HCT116 (cell line): ENCODE measurements at regions not wholly inside any gene's neighbourhood (a gene's known extent, or its start where the extent isn't known, plus 50 kb on each side); places are given as distances from the start of the nearest gene placed in this dataset.

Source experiments
- ATAC-seq: fragments of 200-7000 bp; cut with Tn5 transposase; 2 replicates; pipeline ENCODE4 v1.9.1; 2020; ENCODE audit warnings: mild to moderate bottlenecking, moderate library complexity
- BruUV-seq: library from RNA; stranded (reverse); fragments of 400-500 nt; replicated peaks from 2 replicates; lab custom pipeline; 2021; lab: Mats Ljungman, UMichigan
- CTCF ChIA-PET: fragments of 300-600 bp; sonication (Branson Sonifier 250); formaldehyde crosslinking; loops from one replicate; lab custom pipeline; 2021; ENCODE audit warnings: antibody characterized with exemption; lab: Charles Lee
- POLR2A ChIA-PET: fragments of 300-600, 350-600 bp; sonication (Branson Sonifier 250); formaldehyde crosslinking; loops from one replicate; lab custom pipeline; 2021; ENCODE audit warnings: antibody characterized with exemption; lab: Charles Lee
- RAD21 ChIA-PET, 2 experiments: fragments of 300-600 bp; sonication (Branson Sonifier 250); formaldehyde crosslinking; loops; one replicate each; lab custom pipeline; 2023; ENCODE audit warnings: low total read pairs in 2 of 2; ENCODE audit not compliant: uncharacterized antibody in 2 of 2, unreplicated experiment in 2 of 2, low non-redundant PET in 1 of 2; lab: Charles Lee
- DNase-seq: peaks from one replicate; pipeline ENCODE4 v3.0.0-alpha.2; 2010; ENCODE audit warnings: low read depth, low spot score
- H2AFZ ChIP-seq: fragments of 200-600 bp; shearing (Covaris generic), sonication (generic); 2 replicates; pipeline ENCODE4 v1.6.1; 2017; ENCODE audit warnings: low read depth, mixed run types, mixed read lengths, antibody characterized with exemption, low read length; ENCODE audit not compliant: poor library complexity, severe bottlenecking
- H3K27ac ChIP-seq: 2 replicates; pipeline ENCODE4 v1.5.1; 2012; ENCODE audit warnings: low read depth, low read length
- H3K27me3 ChIP-seq: fragments of 200-600 bp; sonication (generic); 2 replicates; pipeline ENCODE4 v1.6.1; 2016; ENCODE audit warnings: mixed run types, low read length, mixed read lengths; ENCODE audit not compliant: insufficient read depth
- H3K36me3 ChIP-seq, 2 experiments: fragments of 200-500 bp in 1 of 2; fragments of 200-600 bp in 1 of 2; sonication (Bioruptor generic) in 1 of 2; sonication (generic) in 1 of 2; 2 replicates each; pipeline versions ENCODE4 v1.5.1 to v1.6.1; 2014 to 2016; ENCODE audit warnings: low read length in 2 of 2, inconsistent platforms in 1 of 2, mixed read lengths in 1 of 2, mixed run types in 1 of 2; ENCODE audit not compliant: insufficient read depth in 2 of 2, control insufficient read depth in 1 of 2
- H3K4me1 ChIP-seq, 2 experiments: fragments of 200-600 bp in 1 of 2; sonication (generic) in 1 of 2; 2 replicates each; pipeline versions ENCODE4 v1.5.1 to v1.6.1; 2012 to 2017; ENCODE audit warnings: low read length in 2 of 2, inconsistent platforms in 1 of 2, mild to moderate bottlenecking in 1 of 2, mixed read lengths in 1 of 2, mixed run types in 1 of 2, moderate library complexity in 1 of 2; ENCODE audit not compliant: insufficient read depth in 2 of 2, control insufficient read depth in 1 of 2
- H3K4me2 ChIP-seq: fragments of 200-600 bp; sonication (generic); 2 replicates; pipeline ENCODE4 v1.6.1; 2017; ENCODE audit warnings: mixed run types, low read length, mixed read lengths
- H3K4me3 ChIP-seq, 2 experiments: fragments of 200-600 bp in 1 of 2; sonication (generic) in 1 of 2; replicated peaks in 1 of 2; 2 replicates each; pipeline ENCODE4 v1.5.1; 2011 to 2016; ENCODE audit warnings: low read length in 2 of 2, control low read depth in 1 of 2, low read depth in 1 of 2, mild to moderate bottlenecking in 1 of 2, mixed read lengths in 1 of 2, mixed run types in 1 of 2
- H3K79me2 ChIP-seq: fragments of 200-600 bp; sonication (generic); 2 replicates; pipeline ENCODE4 v1.6.1; 2017; ENCODE audit warnings: mild to moderate bottlenecking, mixed run types, low read length, moderate library complexity, mixed read lengths; ENCODE audit not compliant: insufficient read depth
- H3K9ac ChIP-seq: fragments of 200-600 bp; sonication (generic); 2 replicates; pipeline ENCODE4 v1.6.1; 2016; ENCODE audit warnings: low read length, mixed read lengths
- H3K9me2 ChIP-seq: fragments of 200-600 bp; sonication (generic), shearing (Covaris generic); 2 replicates; pipeline ENCODE4 v1.6.1; 2017; ENCODE audit warnings: mixed run types, mild to moderate bottlenecking, moderate library complexity; ENCODE audit not compliant: insufficient read depth
- H3K9me3 ChIP-seq, 2 experiments: fragments of 200-500 bp in 1 of 2; fragments of 200-600 bp in 1 of 2; sonication (Bioruptor generic) in 1 of 2; sonication (generic) in 1 of 2; 2 replicates each; pipeline ENCODE4 v1.6.1; 2014 to 2017; ENCODE audit warnings: low read length in 2 of 2, mixed read lengths in 2 of 2, inconsistent platforms in 1 of 2, low read depth in 1 of 2, mild to moderate bottlenecking in 1 of 2, mixed run types in 1 of 2, moderate library complexity in 1 of 2; ENCODE audit not compliant: control insufficient read depth in 1 of 2, insufficient read depth in 1 of 2
- H4K20me1 ChIP-seq: fragments of 200-600 bp; sonication (generic), shearing (Covaris generic); 2 replicates; pipeline ENCODE4 v1.6.1; 2017; ENCODE audit warnings: mixed run types, mild to moderate bottlenecking, moderate library complexity; ENCODE audit not compliant: insufficient read depth
- CBX3 ChIP-seq: IDR thresholded peaks from 2 replicates; pipeline ENCODE4 v1.6.1; 2012; ENCODE audit warnings: low read depth
- ELF1 ChIP-seq: IDR thresholded peaks from 2 replicates; pipeline ENCODE4 v1.6.1; 2012; ENCODE audit warnings: low read depth, borderline replicate concordance
- EZH2 ChIP-seq: fragments of 200-600 bp; sonication (generic); IDR thresholded peaks from 2 replicates; pipeline ENCODE4 v1.6.1; 2017; ENCODE audit warnings: antibody characterized with exemption, mixed run types
- EZH2phosphoT487 ChIP-seq: fragments of 200-600 bp; IDR thresholded peaks from 2 replicates; pipeline ENCODE4 v1.6.1; 2018; ENCODE audit warnings: antibody characterized with exemption, borderline replicate concordance
- POLR2AphosphoS5 ChIP-seq: IDR thresholded peaks from 2 replicates; pipeline ENCODE4 v1.6.1; 2011; ENCODE audit warnings: mild to moderate bottlenecking, low read depth, low read length, moderate library complexity
- RAD21 ChIP-seq: IDR thresholded peaks from 2 replicates; pipeline ENCODE4 v1.6.1; 2012; ENCODE audit warnings: low read depth, mild to moderate bottlenecking
- SIN3A ChIP-seq: IDR thresholded peaks from 2 replicates; pipeline ENCODE4 v1.6.1; 2012; ENCODE audit warnings: low read depth
- SP1 ChIP-seq: IDR thresholded peaks from 2 replicates; pipeline ENCODE4 v1.6.1; 2012; ENCODE audit warnings: low read depth
- SRF ChIP-seq: IDR thresholded peaks from 2 replicates; pipeline ENCODE4 v1.6.1; 2012; ENCODE audit warnings: low read depth
- TCF7L2 ChIP-seq: IDR thresholded peaks from 2 replicates; pipeline ENCODE4 v1.7.0; 2011; ENCODE audit warnings: borderline replicate concordance, inconsistent platforms; ENCODE audit not compliant: insufficient read depth, insufficient read length; ENCODE audit errors: extremely low read depth
- intact Hi-C: fragments of 100-400 bp; cut with micrococcal nuclease; formaldehyde crosslinking; loops from 2 replicates; pipeline ENCODE4 v1.10.0; 2022
- TF ChIP-seq, protein P1 (sequence below): IDR thresholded peaks from 2 replicates; pipeline ENCODE4 v1.6.1; 2012; ENCODE audit warnings: low read depth
- TF ChIP-seq, protein P2 (sequence below), 3 experiments: fragments of 200-600 bp in 1 of 3; sonication (generic) in 1 of 3; IDR thresholded peaks in 2 of 3; conservative IDR thresholded peaks in 1 of 3; 2 replicates each; pipeline ENCODE4 v1.5.1; 2012 to 2017; ENCODE audit warnings: low read depth in 2 of 3, low read length in 2 of 3, antibody characterized with exemption in 1 of 3, borderline replicate concordance in 1 of 3, control low read depth in 1 of 3, mild to moderate bottlenecking in 1 of 3, mixed read lengths in 1 of 3, mixed run types in 1 of 3, moderate library complexity in 1 of 3; ENCODE audit not compliant: insufficient read depth in 1 of 3
- TF ChIP-seq, protein P3 (sequence below): IDR thresholded peaks from 2 replicates; pipeline ENCODE4 v1.6.1; 2012

DNA sequence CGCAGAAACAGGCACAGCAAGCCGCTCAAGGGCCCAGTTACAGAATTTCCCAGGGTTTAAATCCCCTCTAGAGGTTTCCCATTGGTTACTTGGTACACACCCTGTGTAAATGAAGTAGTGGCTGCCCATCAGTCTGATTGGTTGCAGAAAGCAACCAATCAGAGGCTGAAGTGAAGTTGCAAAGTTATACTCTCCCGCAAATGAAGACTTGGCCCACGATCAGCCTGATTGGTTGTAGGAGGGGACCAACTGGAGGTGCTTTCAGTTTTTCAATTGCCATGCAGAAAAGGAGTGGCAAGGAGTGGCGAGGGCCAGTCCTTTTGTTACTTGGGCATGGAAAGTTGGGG lies 909.2 kb upstream of the AUTS2 start:
- DNase-seq = no peak
- no peaks in the 10 kb centered on the region for H3K79me2 ChIP-seq
- ATAC-seq = no peak
- intact Hi-C loops = no loop called here
- peaks cover 3 to 30% of the 10 kb centered on the region in 2 experiments; a peak in 2 of 4 replicates for H3K9me3 ChIP-seq
- no peak for TF ChIP-seq SIN3A
- no peak for TF ChIP-seq CBX3
- no peak for TF ChIP-seq EZH2phosphoT487
- no peak for TF ChIP-seq ELF1
- no peak for TF ChIP-seq TCF7L2
- no peak for TF ChIP-seq SP1
- no peak for TF ChIP-seq RAD21
- TF ChIP-seq, protein P1, sequence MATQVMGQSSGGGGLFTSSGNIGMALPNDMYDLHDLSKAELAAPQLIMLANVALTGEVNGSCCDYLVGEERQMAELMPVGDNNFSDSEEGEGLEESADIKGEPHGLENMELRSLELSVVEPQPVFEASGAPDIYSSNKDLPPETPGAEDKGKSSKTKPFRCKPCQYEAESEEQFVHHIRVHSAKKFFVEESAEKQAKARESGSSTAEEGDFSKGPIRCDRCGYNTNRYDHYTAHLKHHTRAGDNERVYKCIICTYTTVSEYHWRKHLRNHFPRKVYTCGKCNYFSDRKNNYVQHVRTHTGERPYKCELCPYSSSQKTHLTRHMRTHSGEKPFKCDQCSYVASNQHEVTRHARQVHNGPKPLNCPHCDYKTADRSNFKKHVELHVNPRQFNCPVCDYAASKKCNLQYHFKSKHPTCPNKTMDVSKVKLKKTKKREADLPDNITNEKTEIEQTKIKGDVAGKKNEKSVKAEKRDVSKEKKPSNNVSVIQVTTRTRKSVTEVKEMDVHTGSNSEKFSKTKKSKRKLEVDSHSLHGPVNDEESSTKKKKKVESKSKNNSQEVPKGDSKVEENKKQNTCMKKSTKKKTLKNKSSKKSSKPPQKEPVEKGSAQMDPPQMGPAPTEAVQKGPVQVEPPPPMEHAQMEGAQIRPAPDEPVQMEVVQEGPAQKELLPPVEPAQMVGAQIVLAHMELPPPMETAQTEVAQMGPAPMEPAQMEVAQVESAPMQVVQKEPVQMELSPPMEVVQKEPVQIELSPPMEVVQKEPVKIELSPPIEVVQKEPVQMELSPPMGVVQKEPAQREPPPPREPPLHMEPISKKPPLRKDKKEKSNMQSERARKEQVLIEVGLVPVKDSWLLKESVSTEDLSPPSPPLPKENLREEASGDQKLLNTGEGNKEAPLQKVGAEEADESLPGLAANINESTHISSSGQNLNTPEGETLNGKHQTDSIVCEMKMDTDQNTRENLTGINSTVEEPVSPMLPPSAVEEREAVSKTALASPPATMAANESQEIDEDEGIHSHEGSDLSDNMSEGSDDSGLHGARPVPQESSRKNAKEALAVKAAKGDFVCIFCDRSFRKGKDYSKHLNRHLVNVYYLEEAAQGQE = no peak
- TF ChIP-seq, protein P2, sequence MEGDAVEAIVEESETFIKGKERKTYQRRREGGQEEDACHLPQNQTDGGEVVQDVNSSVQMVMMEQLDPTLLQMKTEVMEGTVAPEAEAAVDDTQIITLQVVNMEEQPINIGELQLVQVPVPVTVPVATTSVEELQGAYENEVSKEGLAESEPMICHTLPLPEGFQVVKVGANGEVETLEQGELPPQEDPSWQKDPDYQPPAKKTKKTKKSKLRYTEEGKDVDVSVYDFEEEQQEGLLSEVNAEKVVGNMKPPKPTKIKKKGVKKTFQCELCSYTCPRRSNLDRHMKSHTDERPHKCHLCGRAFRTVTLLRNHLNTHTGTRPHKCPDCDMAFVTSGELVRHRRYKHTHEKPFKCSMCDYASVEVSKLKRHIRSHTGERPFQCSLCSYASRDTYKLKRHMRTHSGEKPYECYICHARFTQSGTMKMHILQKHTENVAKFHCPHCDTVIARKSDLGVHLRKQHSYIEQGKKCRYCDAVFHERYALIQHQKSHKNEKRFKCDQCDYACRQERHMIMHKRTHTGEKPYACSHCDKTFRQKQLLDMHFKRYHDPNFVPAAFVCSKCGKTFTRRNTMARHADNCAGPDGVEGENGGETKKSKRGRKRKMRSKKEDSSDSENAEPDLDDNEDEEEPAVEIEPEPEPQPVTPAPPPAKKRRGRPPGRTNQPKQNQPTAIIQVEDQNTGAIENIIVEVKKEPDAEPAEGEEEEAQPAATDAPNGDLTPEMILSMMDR (IDR thresholded peaks at IDR 0.05 in 2 of 3, conservative IDR thresholded peaks at IDR 0.05 in 1 of 3; ENCODE audit: borderline replicate concordance in 1 of 3, insufficient read depth in 1 of 3, low read depth in 2 of 3, low read length in 2 of 3) = no peak
- TF ChIP-seq POLR2AphosphoS5 = no peak
- no peak for TF ChIP-seq SRF
- TF ChIP-seq, protein P3, sequence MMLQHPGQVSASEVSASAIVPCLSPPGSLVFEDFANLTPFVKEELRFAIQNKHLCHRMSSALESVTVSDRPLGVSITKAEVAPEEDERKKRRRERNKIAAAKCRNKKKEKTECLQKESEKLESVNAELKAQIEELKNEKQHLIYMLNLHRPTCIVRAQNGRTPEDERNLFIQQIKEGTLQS = no peak
- TF ChIP-seq EZH2 = no peak
- no peaks in the 10 kb centered on the region for H4K20me1 ChIP-seq
- RAD21 ChIA-PET = no interaction called here
- CTCF ChIA-PET = no interaction called here
- BruUV-seq = no TSS peak
- no peaks in the 10 kb centered on the region for H3K9me2 ChIP-seq
- no peaks in the 10 kb centered on the region for H3K4me1 ChIP-seq
- H3K9ac ChIP-seq = no peak overlapping the region
- H3K36me3 ChIP-seq = no peaks in the 10 kb centered on the region
- POLR2A ChIA-PET = no interaction called here
- no peak overlapping the region for H2AFZ ChIP-seq
- H3K4me2 ChIP-seq = no peak overlapping the region
- no peak overlapping the region for H3K27ac ChIP-seq
- H3K27me3 ChIP-seq = no peaks in the 10 kb centered on the region
- no peak overlapping the region for H3K4me3 ChIP-seq
